Progenitor cell of endocrine pancreas (in vitro differentiated cells): ENCODE measurements at regions not wholly inside any gene's neighbourhood (a gene's known extent, or its start where the extent isn't known, plus 50 kb on each side); places are given as distances from the start of the nearest gene placed in this dataset. TPM values are rescaled to one million over a fixed set of nuclear protein-coding genes. Genes with fewer than 3 reads are reported as not detected.

ENCODE experiments used
- DNase-seq: peaks from one replicate; pipeline ENCODE4 v3.0.0; 2021; ENCODE audit warnings: low spot score; ENCODE audit not compliant: unreplicated experiment
- H3K27ac Mint-ChIP-seq: 2 replicates; pipeline ENCODE4 v1.8.0; 2021; ENCODE audit warnings: mild to moderate bottlenecking, moderate library complexity, mixed read lengths
- H3K27me3 Mint-ChIP-seq: 2 replicates; pipeline ENCODE4 v1.8.0; 2021; ENCODE audit warnings: mixed read lengths
- H3K36me3 Mint-ChIP-seq: 2 replicates; pipeline ENCODE4 v1.8.0; 2022; ENCODE audit warnings: mixed read lengths; ENCODE audit not compliant: insufficient read depth
- H3K4me1 Mint-ChIP-seq: 2 replicates; pipeline ENCODE4 v1.8.0; 2021; ENCODE audit warnings: low read depth, mixed read lengths
- H3K4me3 Mint-ChIP-seq: 2 replicates; pipeline ENCODE4 v1.8.0; 2021; ENCODE audit warnings: low read depth, mild to moderate bottlenecking, moderate library complexity, mixed read lengths
- H3K9me3 Mint-ChIP-seq: 2 replicates; pipeline ENCODE4 v1.8.0; 2021; ENCODE audit warnings: low read depth, mixed read lengths
- microRNA-seq: library from miRNA; unstranded; fragments of <30 nt; microRNA quantifications from one replicate; pipeline ENCODE4 v1.1.0, GENCODE V29; 2020; ENCODE audit warnings: borderline number of aligned reads; ENCODE audit not compliant: unreplicated experiment
- TF ChIP-seq, protein P1 (sequence below): fragments of 200-600 bp; sonication (generic); IDR thresholded peaks from one replicate; pipeline ENCODE4 v1.5.0; 2021; ENCODE audit warnings: antibody characterized with exemption, mild to moderate bottlenecking; ENCODE audit not compliant: unreplicated experiment

DNA sequence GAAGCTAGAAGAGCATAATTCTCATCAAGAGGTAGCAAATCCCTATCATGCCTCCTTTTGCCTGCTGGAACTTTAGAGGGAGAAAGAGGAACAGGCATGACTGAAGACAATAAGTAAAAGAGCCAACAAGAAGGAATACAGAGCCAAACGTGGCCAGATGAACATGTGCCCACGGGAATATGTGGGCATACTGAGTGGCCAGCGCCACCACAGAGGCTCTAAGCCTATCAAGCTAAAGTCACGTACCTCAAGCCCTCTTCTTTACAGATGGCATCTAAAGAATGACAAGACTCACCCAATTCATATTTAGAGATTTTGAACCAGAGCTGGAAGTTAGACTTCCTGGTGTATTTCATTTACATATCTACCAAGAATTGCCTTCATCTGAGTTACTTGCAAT, 59.9 kb upstream of the ITGA4 start:
- TF ChIP-seq, protein P1, sequence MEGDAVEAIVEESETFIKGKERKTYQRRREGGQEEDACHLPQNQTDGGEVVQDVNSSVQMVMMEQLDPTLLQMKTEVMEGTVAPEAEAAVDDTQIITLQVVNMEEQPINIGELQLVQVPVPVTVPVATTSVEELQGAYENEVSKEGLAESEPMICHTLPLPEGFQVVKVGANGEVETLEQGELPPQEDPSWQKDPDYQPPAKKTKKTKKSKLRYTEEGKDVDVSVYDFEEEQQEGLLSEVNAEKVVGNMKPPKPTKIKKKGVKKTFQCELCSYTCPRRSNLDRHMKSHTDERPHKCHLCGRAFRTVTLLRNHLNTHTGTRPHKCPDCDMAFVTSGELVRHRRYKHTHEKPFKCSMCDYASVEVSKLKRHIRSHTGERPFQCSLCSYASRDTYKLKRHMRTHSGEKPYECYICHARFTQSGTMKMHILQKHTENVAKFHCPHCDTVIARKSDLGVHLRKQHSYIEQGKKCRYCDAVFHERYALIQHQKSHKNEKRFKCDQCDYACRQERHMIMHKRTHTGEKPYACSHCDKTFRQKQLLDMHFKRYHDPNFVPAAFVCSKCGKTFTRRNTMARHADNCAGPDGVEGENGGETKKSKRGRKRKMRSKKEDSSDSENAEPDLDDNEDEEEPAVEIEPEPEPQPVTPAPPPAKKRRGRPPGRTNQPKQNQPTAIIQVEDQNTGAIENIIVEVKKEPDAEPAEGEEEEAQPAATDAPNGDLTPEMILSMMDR: no peak
- H3K4me3 Mint-ChIP-seq: no peak overlapping the region

DNA sequence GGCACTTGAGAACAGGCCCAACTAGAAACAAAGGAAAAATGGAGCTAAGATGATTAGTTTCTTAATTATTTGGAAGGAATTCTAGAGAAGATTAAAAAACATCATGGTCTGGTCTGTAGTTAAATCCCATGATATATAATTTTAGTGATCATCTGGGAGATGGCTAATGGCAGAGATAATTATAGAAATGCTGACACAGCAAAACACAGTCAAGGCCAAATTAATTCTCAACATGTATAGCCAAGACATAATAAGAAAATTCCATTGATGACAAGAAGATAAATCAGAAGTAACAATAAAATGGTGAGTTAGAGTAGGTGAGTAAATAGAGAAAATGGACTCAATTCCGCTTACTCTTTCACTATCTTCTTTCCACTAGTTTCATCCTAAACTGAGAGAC, 59.2 kb upstream of the ITGA4 start:
- Mint-ChIP-seq H3K4me3 (no peak overlapping the region), H3K27ac (no peak overlapping the region), H3K4me1 (no peaks in the 10 kb centered on the region), H3K9me3 (no peaks in the 10 kb centered on the region), H3K27me3 (no peaks in the 10 kb centered on the region), H3K36me3 (no peaks in the 10 kb centered on the region)
- TF ChIP-seq, protein P1: no peak
- no peak for DNase-seq

More for the DNA sequence above, 59.9 kb upstream of the ITGA4 start:
- Mint-ChIP-seq H3K9me3 (no peaks in the 10 kb centered on the region), H3K4me1 (no peaks in the 10 kb centered on the region), H3K27ac (no peak overlapping the region), H3K27me3 (no peaks in the 10 kb centered on the region), H3K36me3 (no peaks in the 10 kb centered on the region)
- DNase-seq: no peak

DNA sequence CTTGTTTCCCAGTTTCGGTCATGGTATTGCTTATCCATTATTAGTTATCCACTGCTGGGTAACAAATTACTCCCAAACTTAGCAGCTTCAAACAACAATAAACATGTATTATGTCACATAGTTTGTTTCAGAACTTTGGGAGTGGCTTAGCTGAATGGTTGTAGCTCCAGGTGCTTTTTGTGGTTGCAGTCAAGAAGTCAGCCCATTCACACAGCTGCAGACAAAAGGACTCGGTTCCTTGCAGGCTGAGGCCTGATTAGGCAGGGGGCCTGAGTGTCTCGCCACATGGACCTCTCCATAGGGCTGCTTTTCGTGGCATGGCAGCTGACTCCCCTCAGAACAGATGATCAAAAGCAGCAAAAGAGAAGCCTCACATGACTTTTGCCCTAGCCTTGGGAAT, 58.2 kb upstream of the ITGA4 start:
- no peak overlapping the region for H3K27ac Mint-ChIP-seq
- TF ChIP-seq, protein P1: no peak
- H3K27me3 Mint-ChIP-seq: no peaks in the 10 kb centered on the region
- H3K9me3 Mint-ChIP-seq: no peaks in the 10 kb centered on the region
- no peak for DNase-seq
- H3K36me3 Mint-ChIP-seq: no peaks in the 10 kb centered on the region
- H3K4me1 Mint-ChIP-seq: no peaks in the 10 kb centered on the region
- H3K4me3 Mint-ChIP-seq: no peak overlapping the region

DNA sequence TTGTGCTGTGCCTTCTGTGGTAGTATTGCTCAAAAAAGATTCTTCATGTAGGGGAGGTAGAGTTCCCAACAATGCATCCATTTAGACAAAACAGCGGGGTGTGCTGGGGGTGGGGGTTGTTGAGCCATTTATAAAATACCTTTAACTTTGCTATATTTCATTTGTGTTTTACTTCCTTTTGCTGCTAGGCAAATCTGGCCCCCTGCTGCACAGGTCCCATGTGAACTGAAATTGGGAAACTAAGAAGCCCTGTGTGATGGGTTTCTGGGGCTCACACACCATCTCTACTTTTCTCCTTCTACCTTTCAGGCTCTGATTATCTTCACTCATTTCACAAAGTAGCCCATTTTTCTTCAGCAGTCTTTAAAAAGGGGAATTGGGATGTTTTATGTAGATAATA, 52.7 kb upstream of the ITGA4 start:
- H3K27me3 Mint-ChIP-seq: peaks cover 5% of the 10 kb centered on the region
- H3K4me3 Mint-ChIP-seq: no peak overlapping the region
- H3K9me3 Mint-ChIP-seq: no peaks in the 10 kb centered on the region
- no peaks in the 10 kb centered on the region for H3K4me1 Mint-ChIP-seq
- TF ChIP-seq, protein P1: no peak
- H3K36me3 Mint-ChIP-seq: no peaks in the 10 kb centered on the region
- DNase-seq: no peak
- no peak overlapping the region for H3K27ac Mint-ChIP-seq

DNA sequence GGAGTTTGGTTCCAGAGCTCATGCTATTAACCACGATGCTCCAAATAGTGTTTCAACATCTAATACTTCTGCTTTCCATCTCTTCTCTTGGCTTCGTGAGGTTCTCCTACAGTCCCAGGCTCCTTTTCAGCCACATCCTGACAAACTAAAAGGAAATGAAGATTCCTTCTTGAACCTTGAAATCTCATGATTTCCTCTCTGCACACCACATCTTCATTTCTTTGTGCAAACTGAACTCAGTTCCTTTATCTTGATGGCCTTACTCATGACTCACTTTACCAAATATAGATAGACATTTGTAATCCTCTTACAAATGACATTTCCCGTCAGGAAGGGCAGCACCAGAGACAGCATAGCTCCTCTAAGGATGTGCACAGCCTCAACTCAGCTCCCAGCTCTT, 50.0 kb upstream of the ITGA4 start:
- DNase-seq: no peak
- H3K36me3 Mint-ChIP-seq: no peaks in the 10 kb centered on the region
- no peak overlapping the region for H3K4me3 Mint-ChIP-seq
- no peaks in the 10 kb centered on the region for H3K4me1 Mint-ChIP-seq
- H3K9me3 Mint-ChIP-seq: no peaks in the 10 kb centered on the region
- H3K27me3 Mint-ChIP-seq: peaks cover 5% of the 10 kb centered on the region
- no peak overlapping the region for H3K27ac Mint-ChIP-seq
- TF ChIP-seq, protein P1: no peak

Small RNA genes lying in the stretch of these regions (microRNA-seq; reads per million reads assigned to microRNA genes)
- gene MIR4437: not detected
